GM21423 (cell line): ENCODE measurements at regions not wholly inside any gene's neighbourhood (a gene's known extent, or its start where the extent isn't known, plus 50 kb on each side); places are given as distances from the start of the nearest gene placed in this dataset.
"Not testable (repeated sequence)": the region's sequence is repeated elsewhere in the genome, so short reads cannot be mapped to it uniquely, and the experiment has no call there.

Experiments
- ATAC-seq: cut with Tn5 transposase; IDR thresholded peaks from one replicate; pipeline ENCODE4 v1.9.1; 2021; ENCODE audit warnings: mild to moderate bottlenecking, moderate library complexity; ENCODE audit not compliant: unreplicated experiment

GRCh38 chr1:219863816-219864215, 64.5 kb downstream of the SLC30A10 start:
- not testable (repeated sequence) for ATAC-seq

DNA sequence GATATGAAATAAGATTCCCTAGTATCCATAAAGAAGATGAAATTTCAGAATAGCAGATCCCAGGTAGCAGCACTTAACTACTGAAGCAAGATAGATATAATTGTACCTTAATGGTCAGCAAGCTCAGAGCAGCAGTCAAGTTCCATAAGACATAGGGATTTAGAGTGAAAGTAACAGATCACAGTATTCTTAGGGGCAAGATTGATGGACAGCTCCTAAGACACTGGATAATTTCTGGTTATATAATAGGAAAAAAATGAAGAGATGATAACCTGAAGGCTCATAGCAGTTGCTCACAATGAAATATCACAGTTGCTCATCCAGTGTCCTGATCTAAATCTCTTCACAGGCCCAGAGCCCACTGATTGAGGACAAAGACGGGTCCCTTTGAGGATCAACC, 66.0 kb downstream of the SLC30A10 start:
- no peak for ATAC-seq

DNA sequence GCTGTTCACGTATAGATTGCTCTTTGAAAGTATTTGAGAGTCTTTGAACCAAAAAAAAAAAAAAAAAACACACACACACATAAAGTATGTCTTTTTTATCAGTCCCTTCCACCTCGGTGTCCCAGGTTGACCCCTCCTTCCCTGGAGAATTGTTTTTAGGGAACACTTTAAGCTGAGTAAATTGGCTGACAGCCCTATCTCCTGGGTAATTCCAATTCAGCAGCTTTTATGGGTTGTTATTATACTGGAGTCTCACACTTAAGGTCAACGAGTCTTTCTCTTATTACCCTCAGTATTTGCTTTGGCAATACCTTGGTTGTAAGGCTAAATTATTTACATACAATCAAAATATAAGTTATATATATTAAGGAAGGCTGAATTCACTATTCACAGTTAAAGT, 69.4 kb downstream of the SLC30A10 start:
- no peak for ATAC-seq

DNA sequence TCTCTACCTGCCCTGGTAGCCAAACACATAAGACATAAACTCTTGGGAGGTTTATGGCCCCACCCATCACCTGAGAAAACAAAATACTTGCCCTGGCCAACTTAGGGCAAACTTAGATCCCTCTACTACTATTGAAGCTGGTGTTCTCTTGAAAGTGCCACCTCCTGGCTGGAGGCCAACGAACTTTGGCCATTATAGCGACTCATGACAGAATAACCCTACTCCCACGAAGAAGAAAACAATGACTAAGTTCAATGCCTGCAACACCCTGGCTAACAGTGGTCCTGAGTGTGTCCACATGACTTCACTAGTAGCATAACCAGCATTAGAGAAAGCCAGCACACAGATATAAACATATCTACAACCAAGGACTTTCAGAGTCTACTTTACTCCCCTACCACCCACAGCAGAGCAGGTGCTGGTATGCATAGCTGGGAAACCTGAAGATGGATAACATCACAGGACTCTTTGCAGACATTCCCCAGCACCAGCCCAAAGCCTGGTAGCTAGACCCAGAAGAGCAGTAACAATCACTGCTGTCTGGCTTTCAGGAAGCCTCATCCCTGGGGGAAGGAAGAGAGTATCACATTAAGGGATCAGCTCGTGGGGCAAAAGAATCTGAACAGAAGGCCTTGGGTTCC, 81.0 kb downstream of the SLC30A10 start:
- ATAC-seq = no peak

- ATAC-seq = not testable (repeated sequence)
Observed at GRCh38 chr1:219839595-219839994, 88.8 kb downstream of the SLC30A10 start.

DNA sequence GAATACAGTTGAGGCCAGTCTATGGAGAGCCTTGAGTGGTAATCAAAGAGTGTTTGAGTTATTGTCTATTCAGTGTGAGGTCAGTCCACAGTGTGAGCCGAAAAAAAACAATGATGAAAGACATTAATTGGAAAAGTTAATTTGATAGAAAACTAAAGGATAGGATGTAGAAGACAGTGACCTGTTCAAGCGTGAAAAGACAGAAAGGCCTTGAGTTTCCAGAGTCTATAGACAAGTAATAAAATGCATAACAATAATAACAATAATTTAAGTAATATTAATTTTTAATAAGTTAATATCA, 90.4 kb downstream of the SLC30A10 start:
- no peak for ATAC-seq

DNA sequence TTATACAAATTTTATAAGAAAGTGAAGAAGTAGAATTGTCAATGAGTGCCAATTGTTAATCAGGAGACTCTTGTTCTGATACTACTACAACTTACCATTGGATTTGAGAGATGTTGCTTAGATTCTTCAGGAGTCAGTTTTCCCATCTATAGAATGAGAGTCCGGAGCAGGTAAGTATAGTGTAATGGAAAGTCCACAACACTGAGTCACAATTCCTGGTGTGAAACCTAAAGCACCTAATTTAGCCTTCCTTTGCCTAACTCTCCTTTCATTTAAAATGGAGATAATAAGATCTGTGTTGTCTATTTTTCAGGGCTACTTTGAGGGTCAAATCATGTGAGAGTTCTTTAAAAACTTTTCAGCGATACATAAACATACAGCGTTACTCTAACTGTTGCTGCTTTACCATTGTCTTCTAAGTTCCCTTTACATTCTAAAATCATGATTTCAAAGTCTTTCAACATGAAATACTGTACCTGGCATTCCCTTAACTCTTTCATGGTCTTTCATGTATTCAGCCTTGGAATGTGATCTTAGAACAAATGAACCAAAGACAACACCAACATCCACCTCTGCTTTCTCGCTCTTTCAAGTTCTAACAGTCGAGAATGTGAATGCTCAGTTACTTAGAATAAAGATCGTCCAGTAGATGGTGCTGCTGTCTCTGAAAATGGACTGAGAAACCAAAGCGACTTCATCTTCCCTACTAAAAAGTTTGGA, 90.9 kb downstream of the SLC30A10 start:
- no peak for ATAC-seq

DNA sequence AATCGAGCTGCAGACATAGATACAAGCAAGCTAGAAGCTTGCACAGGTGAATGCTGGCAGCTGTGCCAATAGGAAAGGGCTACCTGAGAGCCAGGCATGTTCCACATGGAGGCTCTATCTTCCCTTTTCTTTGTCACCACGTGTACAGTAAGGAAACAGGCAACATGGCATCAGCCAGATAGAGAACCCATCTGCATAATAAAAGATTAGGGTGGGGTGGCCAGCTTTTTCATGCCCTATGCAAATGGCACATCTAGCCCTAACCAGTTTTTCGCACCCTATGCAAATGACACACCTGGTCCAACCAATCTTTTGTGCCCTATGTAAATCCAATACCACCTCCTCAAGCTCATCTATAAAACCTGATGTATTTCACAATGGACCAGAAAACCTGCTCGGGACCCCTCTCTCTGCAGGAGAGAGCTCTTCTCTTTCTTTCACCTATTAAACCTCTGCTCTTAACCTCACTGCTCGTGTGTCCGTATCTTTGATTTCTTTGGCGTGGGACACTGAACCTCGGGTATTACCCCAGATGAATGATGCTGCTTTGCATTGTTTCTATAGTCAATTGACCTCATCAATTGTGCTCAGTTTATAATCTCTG, 93.9 kb downstream of the SLC30A10 start:
- no peak for ATAC-seq

DNA sequence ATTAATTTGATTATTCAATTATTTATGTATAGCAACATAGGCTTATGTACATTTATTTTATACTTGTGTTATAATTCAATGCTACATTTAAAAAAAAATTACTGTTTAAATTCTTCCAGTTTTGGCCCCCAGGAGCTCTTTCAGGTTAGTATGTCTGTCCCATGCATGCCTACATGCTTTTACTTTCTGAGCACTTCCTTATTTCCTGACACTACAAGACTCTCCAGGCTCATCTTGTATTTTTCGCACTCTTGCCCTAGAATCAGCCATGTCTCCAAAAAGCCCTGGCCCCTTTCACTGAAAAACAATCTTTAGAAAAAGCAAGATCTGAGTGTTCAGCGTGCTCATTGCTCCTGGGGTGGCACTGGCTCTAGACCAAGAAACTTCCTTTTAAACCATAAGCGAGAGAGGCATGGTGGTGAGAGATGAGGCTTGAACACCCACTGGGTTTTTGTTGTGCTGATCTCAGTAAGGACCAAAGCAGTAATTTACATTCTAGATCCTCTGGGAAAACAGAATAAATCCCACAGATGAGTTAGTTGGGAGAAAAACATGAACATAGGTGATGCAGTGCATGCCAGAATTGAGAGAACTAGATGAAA, 95.0 kb downstream of the SLC30A10 start:
- ATAC-seq = no peak

GRCh38 chr1:219826290-219826689, 102.1 kb downstream of the SLC30A10 start:
- no peak for ATAC-seq

GRCh38 chr1:219825355-219825754, 103.0 kb downstream of the SLC30A10 start:
- no peak for ATAC-seq

- no peak for ATAC-seq
Observed at GRCh38 chr1:219824338-219824737, 104.0 kb downstream of the SLC30A10 start.

DNA sequence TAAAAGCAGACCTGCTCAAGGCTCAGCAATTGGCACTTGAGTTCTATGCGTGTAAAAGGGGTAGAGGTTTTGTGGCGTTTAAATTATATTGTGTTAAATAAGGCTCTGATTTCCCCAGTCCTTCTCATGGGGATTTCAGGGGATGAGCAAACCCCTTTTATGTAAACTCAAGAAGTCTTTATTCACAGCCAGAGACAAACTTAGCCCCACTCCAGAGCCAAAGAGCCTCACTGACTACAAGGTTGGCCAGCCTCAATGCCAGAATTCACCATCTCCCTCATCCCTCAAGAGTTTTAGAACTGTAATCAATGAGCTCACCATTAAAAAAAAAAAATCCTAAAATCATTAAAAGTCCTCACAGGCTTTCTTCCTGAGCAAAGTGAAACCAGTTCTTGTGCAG, 107.8 kb downstream of the SLC30A10 start:
- no peak for ATAC-seq

DNA sequence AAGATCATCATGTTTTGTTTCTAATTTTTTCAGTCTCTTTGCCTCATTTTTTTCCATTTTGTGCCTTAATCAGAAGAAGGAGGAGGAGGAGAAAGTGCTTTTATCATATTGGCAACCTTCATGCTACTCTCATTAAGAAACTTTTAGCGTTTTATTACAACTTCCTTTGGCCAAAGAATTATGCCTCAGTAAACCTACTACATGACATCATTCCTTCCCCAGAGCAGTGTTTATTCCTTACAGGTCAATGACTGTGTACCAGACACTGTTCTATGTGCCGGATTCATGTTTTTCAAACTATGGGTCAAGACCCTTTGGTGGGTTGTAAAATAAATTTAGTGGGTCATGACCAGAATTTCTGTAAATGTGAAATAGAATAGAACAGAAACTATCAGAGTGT, 110.4 kb downstream of the SLC30A10 start:
- ATAC-seq = no peak

GRCh38 chr1:219813294-219813693, 115.1 kb downstream of the SLC30A10 start:
- no peak for ATAC-seq

- peak; percentile 91 for ATAC-seq
Observed at GRCh38 chr1:219812491-219813203, 115.7 kb downstream of the SLC30A10 start.

- ATAC-seq = peak; percentile 8
Observed at GRCh38 chr1:219812086-219812485, 116.3 kb downstream of the SLC30A10 start.

DNA sequence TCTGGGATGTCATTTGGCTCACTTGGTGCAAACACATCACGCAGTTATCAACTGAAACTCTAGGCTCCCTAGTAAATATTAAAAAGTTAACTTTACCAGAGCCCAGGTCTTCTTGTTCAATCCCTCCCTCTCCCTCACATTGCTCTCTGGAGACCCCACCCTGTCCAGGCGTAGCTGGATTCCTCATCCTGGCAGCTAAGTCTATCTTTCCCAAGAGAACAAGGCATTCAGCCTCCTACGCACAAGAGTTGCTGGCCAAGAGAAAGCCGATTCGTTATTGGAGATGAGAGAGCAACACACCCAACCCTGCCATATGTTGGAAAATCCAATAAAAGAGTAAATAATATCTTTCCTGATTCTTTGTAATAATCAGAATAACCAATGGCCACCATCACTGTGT, 117.9 kb downstream of the SLC30A10 start:
- no peak for ATAC-seq

DNA sequence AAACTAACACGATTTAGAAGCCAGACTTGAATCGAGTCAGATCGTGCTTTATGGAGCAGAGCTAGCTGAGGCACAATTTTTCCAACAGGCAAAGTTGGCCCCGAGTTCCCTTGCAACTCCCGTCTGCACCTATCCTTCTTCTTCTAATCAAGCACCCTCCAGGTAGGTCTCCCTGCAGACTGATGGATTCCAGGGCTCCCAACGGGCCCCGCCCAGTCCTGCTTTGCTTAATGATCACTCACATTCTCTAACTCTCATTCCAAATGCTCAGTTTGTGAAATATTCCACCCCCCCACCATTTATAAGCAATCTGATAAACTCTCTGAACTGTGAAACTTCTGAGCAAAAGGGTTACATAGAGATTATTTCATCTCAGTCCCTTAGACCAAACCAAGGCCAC, 119.6 kb downstream of the SLC30A10 start:
- no peak for ATAC-seq

- ATAC-seq = no peak
Observed at GRCh38 chr1:219806642-219807041, 121.7 kb downstream of the SLC30A10 start.

DNA sequence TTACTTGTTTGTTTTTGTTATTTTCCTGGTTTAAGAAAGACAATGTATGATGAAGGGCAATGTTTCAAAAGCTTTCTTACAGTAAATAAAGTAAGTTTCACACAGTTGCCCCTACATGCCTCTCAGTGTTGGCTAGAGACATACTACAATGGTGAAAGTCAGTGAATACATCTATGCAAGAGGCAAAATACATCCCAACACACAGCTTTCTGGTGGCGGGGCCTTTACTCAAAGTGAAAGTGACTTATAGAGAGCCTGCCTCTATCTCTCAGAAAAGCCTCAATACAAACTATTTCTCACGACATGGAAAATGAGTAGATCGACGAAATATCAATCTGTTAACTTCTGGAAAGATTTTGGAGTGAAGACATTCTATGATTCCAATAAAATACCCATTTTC, 122.3 kb downstream of the SLC30A10 start:
- no peak for ATAC-seq
